NCI-H1092 treated with DMSO at 0.1 percent for 48 hours (cell line): ENCODE measurements at regions not wholly inside any gene's neighbourhood (a gene's known extent, or its start where the extent isn't known, plus 50 kb on each side); places are given as distances from the start of the nearest gene placed in this dataset.

Experiments used
- DNase-seq: peaks from one replicate; lab custom pipeline; 2025; lab: John Stamatoyannopoulos, UW

DNA sequence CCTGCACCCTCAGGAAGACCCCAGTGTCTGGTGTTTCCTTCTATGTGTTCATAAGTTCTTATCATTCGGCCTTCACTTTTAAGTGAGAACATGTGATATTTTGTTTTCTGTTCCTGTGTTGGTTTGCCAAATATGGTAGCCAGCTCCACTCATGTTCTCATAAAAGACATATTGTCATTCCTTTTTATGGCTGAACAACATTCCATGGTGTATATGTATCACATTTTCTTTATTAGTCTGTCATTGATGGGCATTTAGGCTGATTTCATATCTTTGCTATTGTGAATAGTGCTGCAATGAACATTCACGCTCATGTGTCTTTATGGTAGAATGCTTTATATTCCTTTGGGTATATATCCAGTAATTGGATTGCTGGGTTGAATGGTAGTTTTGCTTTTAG, 645.1 kb downstream of the SLC16A7 start:
- DNase-seq = no peak

DNA sequence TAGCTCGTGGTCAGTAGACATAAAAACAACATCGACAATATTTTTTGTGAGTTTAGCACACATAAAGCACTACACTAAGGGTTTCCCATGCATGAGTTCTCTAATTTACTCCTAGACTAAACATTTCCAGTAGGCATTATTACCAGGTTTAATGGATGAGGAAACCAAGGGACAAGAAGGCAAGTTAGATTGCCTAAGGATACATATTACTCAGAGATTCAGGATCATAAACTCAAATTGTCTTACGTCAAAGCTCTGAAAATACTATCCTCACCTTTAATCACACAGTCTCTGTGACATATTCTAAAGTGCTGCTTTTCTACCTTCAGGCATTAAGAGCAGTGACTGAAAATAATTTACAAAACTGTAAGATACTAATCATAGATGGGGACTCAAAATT, 655.3 kb downstream of the SLC16A7 start:
- DNase-seq = no peak

DNA sequence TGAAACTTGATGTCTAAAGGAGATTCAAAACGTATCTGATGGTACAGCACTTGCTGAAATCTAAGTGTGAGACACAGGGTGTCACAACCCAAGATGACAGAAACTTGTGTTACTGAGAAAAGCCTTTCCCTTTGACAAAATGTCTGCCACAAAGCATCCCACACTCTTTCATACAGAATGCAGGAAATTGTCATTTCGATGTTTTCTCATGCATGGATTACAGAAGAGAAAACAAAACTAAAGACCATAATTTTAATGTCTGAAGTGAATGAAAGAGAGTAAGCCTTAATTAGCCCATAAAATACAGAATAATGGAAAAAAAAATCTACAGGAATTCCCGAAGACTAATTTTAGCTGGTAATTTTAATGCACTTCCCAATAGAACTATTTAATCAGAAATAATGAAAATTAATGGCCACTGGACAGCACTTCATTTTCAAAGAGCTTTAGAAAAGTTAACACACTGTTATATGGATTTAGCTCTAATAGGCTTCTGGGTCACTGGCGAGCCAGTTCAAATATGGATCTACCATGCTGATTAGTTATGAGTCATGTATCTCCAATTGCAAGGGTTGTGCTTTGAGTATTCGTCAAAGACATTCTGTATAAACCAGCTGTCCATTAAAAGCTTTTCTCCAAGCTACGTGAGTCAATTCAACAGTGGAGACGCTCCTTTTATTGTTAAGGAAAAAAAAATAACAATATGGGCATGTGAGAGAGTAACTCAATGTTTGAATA, 656.7 kb downstream of the SLC16A7 start:
- DNase-seq = no peak

DNA sequence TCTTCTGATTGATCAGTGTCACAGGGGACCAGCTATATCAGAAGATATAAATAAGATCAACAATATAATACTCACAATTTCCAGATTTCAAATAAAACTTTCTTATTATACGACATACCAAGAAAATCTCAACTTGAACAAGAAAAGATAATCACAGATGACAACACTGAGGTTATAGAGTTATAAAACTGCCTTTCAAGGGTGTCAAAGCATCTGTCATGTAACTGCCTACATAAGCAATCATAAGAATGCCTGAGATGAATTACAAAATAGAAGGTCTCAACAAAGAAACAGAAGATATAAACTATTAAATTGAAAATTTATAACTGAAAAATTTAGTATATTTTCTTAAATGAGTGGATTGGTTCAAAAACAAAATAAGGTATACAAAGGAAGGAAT, 659.2 kb downstream of the SLC16A7 start:
- no peak for DNase-seq

DNA sequence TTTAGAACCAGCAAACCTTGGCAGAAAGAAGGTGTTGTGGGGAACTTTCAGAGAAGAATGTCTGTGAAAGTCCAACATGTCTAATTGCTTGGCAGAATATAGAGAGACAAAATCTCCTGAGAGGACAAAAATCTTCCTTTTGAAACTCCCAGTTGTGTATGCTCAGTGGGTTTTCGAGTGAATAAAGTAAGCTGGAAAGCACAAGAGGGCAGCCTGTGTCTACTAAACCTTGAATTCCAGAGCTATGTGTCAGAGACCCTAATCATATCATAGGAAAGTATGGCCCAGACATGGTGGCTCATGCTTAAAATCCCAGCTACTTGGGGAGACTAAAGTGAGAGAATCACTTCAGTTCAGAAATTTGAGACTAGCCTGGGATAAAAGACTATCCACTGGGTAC, 661.2 kb downstream of the SLC16A7 start:
- no peak for DNase-seq

DNA sequence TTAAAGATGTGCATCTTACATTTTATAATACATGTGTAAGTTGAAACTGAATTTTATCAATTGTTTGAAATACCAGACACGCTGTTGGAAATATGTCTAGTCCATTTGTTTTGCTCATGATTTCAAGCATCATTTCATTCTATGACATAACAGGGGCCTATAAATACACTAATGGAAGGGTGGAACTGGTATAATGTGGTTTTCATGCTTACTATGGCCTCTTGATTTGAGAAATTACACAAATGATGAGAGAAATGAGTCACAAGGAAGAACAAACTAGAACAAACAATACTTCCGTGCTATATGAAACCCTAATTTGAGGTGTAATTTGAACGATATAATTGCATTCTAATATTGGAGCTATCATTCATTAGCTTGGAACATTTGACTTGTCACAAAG, 663.4 kb downstream of the SLC16A7 start:
- DNase-seq = no peak

DNA sequence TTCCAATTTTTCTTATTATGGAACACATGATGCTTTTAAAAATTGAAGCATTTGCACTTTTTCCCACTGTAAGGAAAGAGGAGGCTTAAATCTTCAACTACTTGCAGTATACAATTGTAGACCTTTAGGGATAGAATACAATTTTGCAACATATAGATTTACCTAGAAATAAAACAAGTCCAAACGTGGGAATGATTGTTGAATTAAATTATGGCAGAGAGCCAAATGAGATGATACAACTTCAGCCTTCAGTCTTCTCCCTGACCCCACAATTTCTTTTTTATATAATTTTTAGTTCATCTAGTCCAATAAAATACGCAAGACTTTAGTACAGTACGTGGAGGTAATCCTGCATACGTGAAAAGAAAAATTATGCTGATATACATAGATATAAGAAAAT, 666.5 kb downstream of the SLC16A7 start:
- DNase-seq = no peak

DNA sequence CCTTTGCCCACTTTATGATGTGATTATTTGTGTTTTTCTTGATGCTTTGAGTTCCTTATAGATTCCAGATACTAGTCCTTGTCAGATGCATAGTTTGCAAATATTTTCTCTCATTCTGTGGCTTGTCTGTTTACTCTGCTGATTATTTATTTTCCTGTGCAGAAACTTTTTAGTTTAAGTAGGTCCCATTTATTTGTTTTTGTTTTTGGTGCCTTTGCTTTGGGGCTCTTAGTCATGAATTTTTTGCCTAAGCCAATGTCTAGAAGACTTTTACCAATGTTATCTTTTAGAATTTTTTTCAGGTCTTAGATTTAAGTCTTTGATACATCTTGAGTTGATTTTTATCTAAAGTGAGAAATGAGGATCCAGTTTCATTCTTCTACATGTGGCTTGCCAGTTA, 667.3 kb downstream of the SLC16A7 start:
- no peak for DNase-seq

DNA sequence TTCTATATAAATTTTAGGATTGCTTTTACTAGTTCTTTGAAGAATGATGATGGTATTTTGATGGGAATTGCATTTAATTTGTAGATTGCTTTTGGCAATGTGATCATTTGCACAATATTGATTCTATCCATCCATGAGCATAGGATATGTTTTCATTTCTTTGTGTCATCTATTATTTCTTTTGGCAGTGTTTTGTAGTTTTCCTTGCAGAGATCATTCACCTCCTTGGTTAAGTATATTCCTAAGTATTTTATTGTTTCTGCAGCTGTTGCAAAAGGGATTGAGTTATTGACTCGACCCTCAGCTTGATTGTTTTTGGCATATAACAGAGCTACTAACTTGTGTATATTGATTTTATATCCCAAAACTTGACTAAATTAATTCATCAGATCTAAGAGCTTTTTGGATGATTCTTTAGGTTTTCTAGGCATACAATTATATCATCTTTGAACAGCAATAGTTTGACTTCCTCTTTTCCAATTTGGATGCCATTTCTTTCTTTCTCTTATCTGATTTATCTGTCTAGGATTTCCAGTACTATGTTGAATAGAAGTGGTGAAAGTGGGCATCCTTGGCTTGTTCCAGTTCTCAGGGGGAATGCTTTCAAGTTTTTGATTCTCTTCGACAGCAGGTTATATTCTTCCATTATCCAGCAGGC, 668.1 kb downstream of the SLC16A7 start:
- no peak for DNase-seq

DNA sequence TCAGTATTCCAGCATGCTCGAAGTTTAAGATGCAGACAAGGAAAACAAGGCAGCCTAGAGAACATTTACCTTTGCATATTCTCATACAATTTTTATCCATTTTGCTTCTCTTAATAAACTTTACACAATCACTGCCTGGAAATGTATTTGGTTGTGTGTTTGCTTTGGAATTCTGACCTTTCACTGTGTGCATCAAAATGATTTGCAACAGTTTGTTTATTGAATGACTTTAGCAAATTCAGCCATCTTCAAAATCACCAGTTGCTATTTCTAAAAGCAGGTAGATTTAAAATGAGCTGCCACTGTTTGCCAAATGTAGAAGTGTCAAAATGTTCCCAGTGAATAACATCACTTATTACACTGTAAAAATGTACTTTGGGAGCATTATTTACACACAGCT, 669.9 kb downstream of the SLC16A7 start:
- no peak for DNase-seq

DNA sequence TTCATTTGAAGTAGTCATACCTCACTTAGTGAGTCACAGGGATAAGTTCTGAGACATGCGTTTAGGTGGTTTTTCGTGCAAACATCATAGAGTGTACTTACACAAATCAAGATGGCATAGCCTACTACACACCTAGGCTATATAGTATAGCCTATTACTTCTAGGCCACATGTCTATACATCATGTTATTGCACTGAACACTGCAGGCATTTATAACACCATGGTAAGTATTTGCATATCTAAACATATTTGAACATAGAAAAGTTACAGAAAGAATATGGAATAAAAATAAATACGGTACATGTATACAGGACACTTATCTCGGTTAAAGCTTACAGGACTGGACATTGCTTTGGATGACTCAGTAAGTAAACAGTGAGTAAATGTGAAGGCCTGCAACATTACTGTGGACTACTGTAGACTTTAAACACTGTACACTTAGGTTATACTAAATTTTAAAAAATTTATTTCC, 670.6 kb downstream of the SLC16A7 start:
- no peak for DNase-seq

DNA sequence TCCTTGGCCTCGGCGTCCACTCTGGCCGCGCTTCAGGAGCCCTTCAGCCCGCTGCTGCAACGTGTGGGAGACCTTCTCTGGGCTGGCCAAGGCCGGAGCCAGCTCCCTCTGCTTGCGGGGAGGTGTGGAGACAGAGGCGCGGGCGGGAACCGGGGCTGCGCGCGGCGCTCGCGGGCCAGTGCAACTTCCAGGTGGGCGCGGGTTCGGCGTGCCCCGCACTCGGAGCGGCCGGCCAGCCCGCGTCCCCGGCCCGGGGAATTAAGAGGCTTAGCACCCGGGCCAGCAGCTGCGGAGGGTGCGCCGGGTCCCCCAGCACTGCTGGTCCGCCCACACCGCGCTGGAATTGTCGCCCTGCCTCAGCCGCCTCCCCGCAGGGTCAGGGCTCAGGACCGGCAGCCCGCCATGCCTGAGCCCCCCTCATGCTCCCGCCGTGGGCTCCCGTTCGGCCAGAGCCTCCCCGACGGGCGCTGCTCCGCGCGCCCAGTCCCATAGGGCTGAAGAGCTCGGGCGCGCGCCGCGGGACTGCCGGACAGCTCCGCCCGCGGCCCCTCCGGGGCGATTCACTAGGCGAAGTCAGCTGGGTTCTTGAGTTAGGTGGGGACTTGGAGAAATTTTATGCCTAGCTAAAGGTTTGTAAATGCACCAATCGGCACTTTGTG, 673.9 kb downstream of the SLC16A7 start:
- DNase-seq = no peak

DNA sequence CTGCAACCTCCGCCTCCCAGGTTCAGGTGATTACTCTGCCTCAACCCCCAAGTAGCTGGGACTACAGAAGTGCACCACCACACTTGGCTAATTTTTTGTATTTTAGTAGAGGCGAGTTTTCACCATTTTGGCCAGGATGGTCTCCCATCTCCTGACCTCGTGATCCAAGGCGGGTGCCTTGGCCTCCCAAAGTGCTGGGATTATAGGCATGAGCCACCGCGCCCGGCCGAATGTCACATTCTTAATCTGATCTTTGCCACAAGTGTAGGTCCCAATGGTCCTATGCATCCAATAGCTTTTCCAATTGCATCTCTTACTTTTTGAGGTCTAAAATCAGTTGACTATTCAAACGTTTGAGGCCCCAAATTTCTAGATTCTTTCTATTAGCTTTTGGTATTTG, 676.0 kb downstream of the SLC16A7 start:
- DNase-seq = no peak

DNA sequence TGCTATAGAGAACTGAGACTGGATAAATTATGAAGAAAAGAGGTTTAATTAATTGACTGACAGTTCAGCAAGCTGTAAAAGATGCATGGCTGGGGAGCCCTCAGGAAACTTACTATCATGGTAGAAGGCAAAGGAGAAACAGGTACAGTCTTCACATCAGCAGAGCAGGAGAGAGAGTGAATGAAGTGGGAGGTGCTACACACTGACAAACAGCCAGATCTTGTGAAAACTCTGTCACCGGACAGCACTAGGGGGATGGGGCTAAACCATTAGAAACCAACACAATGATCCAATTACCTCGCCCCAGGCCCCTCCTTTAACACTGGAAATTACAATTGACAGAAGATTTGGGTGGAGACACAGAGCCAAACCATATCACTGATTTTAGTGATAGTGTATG, 682.4 kb downstream of the SLC16A7 start:
- no peak for DNase-seq

DNA sequence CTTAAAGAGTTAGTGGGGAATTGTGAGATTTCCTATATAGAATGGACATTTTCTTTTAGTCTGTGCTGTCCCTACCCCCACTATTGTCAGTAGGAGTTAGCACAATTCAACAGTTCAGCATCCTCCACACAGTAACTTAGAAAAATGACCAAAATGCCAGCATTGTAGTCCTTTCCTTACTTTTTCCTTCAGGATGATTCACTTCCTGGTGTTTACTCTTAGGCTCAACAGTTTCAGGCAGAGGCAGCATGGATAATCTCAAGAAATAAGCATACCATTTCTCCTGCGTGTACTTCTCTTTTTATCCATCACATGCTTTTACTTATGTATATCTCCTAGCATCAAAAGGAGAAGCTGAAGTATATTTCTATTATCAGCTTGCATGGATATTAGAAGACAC, 683.4 kb downstream of the SLC16A7 start:
- no peak for DNase-seq

DNA sequence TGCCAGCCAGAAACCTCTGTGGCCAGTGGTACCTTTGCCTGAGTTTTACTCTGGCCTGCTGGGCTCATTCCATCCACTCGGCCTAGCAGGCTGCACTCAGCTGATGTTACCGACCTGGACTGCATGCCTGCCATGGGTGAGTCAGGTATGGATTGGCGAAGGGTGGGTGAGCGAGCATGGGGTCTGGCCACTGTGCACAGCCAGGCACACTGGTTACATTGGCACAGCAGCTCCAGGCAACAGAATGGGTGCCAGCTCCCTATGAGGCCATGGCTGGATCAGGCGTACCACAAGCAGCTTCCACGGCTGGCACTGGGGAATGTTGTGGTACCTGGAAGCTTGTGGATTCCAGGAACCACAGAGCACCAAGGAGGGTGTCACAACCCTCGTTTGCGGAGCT, 685.7 kb downstream of the SLC16A7 start:
- no peak for DNase-seq

DNA sequence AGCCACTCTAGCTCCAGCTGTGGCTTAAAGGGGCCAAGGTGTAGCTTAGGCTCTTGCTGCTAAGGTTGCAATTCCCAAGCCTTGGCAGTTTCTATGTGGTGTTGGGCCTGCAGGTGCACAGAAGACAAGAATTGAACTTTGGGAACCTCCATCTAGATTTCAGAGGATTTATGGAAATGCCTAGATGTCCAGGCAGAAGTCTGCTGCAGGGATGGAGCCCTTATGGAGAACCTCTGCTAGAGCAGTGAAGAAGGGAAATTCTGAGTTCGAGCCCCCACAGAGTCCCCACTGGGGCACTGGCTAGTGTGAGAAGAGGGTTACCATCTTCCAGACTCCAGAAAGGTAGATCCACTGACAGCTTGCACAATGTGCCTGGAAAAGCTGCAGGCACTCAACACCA, 694.7 kb downstream of the SLC16A7 start:
- no peak for DNase-seq

DNA sequence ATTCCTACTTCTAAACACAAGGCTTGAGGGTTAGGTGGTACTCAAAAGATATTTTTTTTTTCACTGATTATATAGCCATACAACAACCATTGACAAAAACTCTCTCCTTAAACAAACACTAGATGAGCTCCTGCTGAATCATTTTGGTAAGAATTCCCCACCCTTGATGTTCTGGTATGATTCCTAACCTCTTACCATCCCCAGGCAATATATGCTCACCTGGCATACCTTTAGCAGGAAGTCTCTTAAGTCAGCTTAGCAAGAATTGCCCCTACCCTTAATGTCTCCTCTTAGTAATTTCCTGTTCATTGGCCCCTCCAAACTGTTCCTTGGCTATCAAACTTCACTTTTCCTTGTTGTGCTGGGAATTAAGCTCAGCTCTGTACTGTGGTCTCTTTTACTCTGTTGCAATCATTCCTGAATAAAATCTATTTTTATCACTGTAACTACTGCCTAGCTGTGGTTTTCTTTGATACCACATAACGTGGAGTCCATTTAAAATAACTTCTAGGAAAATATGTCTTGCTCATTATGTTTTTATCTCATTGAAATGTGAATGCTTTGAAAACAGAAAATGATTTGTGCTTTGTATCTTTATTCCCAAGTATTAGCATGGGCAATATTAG, 712.6 kb downstream of the SLC16A7 start:
- no peak for DNase-seq

DNA sequence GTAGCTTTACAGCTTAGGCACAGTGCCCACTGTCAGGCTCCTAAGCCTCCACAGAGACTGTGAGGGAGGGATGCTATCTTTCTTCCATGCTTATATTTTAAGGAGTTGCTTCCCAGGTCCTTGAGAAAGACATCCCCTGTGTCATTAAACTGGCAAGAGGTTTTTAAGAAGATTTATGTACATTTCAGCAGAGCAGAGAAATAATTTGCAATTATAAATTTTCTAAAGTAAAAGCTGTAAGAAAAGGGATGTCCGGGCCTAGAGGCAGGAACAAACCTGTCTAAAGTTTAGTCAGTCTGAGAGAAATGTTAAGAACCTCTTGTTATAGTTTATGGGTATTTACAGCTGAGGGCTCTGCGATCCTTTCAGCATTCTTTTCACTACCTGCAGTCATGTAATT, 716.1 kb downstream of the SLC16A7 start:
- DNase-seq = no peak

DNA sequence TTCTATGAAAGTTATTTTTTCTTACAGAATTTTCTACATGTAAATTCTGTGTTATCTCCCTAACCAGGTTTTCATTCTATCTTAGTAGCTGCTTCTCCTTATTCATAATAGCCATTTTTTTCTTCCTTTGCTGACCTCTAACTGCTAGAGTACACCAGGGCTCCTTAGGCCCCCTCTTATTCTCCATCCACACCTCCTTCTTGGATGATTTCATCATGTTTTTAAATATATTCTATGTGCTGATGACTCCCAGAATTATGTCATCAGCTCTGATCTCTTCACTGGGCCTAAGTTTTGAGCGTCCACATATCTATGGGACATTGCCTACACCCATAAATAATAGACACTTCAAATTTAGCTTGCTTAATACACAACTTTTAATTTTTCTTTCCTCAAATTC, 721.5 kb downstream of the SLC16A7 start:
- DNase-seq = no peak

DNA sequence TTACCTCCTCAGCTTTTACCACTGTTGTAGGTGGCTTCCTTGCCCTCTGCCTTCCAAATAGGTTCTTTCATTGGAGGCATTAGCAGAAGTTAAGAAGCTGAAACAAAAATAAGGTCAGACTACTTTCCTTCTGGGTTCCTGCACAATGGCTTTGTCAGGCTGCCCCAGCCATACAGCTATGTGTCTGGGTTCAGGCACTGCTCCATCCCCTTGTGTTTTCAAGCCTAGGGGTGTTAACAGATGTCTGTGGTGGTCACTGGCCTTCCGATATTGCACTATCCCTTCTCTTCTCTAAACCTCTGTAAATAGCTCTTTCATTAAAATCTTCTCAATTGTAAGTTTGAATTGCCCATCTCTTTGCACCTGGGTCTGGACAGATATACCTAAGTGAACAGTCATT, 728.9 kb downstream of the SLC16A7 start:
- DNase-seq = no peak

DNA sequence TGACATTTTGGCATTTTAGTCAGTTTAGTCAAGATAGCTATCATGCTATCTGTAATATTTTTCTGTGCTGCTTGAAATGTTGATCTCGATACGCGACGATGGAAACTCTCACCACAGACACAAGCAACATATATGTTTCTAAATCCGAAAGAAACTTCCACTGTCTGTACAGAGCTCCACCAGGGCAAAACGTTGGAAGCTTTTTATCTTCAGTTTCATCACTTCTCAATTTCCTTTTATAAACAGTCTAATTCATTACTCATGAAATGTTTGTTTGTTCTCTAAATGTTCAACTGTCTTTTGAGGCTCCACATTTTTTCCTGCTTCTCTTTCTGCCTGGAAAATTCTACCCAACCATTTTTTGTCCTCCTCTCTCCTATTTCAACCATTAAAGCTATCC, 737.6 kb downstream of the SLC16A7 start:
- DNase-seq = no peak

DNA sequence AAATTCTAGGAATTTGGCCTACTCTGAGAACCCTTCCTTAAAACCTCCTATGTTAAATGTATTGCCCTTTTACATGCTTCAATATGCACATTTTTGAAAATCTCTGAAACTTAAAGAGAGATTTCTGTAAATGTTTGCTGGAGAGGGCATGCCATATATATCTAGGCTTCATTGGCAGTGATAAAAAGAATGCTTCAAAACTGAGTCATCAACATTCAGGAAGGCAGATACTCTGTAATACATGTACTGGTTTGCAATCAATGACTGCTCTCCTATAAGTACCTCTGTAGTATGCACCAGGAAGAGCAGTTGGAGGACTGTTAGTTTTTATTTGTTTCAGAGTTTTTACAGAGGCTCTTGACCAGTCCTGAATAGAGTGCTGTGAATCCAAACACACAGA, 739.9 kb downstream of the SLC16A7 start:
- no peak for DNase-seq
